Superior temporal gyrus (tissue), 1 donor: ENCODE measurements at regions not wholly inside any gene's neighbourhood (a gene's known extent, or its start where the extent isn't known, plus 50 kb on each side); places are given as distances from the start of the nearest gene placed in this dataset.
"Not testable (repeated sequence)": the region's sequence is repeated elsewhere in the genome, so short reads cannot be mapped to it uniquely, and the experiment has no call there.

Experiments used
- DNase-seq: peaks from one replicate; pipeline ENCODE4 v3.0.0-alpha.2; 2016; ENCODE audit errors: extremely low spot score

DNA sequence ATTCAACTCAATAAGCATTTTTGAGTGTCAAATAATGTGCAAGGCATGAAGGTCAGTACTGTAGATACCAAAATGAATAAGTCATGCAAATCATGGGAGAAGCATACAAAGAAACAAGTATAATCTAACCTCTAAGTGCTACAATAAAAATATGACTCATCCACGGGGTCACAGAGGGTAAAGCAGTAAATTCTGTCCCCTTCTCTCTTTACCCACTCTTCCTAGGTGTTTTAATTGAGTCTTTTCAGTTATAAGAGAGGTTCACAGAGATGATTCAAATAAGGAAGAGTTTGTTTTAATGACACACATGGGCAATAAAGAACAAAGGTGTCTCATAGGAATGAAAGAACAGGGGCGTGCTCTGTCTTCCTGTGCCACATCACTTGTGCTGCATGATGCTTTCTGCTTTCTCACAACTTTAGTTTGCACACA, 71.5 kb upstream of the DAAM1 start:
- DNase-seq, result no peak

DNA sequence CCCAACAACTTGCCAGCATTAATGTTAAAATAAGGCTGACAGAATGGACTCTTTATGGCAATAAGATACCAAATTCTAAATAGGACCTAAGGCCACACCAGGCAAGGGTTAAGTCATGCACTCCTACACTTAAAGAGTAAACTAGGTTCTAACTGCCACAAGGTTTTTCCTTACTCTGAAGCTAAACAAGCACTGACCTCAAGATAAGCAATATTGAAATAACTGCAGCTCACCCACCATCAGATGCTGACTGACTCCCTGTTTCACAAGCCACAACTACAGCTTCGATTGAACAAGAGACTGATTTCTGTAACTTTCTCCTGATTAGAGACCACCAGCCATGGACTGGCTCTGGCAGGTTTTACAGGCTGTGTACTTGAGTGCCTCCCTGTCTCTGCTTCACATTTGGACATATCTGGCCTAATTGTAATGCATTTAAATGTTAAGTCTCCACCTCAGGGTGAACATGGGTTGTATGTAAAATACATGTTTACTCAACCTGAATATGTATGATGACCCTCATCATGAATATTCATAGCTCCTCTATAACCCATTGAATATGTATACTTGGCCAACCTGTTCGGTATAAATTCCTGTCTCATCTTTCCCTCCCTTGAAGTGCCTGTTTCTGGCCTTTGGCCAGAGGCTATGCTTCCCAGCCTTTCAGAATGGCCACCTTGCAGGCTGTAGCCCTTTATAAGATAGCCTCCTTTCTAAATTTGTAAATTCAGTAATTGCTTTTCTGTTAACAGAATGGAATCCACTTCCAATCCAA, 70.5 kb upstream of the DAAM1 start:
- no peak for DNase-seq

DNA sequence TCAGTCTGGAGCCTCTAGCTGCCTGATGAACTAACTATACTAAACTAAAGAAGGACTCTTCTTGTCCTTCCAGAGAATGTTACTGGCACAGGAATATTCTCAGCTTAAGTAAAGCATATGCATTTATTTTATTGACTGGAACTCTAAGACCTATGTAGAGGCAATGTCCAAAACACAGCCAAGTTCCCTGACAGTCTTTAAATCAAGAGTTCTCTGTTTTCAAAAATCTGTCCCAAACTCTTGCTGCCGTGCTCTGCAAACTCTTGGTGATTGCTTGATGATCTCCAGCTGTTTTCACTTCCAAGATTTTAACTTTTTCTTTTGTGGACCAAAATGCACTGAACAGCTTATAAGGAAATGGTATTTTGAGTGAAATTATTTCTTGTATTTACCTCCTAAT, 67.5 kb upstream of the DAAM1 start:
- DNase-seq, result no peak

DNA sequence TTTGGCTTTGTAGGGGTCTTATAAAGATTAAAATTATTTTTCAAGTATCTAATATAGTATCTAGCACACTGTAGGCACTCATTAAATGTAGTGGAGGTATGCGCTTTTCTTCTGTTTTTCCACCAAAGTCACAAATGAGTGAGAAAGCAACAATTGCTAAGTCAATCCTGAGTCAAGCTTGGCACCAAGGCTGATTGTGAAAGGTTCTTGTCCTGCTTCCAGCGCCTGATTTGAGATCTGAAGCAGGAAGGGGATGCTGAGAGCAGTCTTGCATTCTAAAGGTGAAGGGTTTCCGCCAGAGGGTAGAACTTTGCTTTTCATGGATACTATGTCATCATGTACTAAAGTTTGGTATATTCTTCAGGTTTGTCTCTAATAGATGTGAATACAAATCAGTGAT, 64.9 kb upstream of the DAAM1 start:
- no peak for DNase-seq

DNA sequence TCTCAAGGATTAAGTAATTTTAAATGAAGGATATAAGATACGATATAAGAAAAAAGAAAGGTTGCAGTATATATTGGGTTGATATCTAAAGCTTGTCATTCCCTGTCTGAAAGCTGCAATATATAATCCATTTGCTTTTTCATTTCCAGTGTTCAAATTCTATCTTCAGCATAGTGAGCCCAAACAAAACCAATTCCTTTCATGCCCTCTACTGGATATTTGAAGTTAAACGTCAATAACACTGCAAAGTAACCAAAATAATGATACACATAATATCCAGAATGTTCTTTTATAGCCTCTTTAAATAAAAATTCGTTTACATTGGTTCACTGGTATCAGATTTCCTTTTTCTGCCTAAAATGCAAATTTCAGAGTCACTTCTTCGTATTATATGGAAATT, 64.5 kb upstream of the DAAM1 start:
- peak; percentile 67 for DNase-seq

DNA sequence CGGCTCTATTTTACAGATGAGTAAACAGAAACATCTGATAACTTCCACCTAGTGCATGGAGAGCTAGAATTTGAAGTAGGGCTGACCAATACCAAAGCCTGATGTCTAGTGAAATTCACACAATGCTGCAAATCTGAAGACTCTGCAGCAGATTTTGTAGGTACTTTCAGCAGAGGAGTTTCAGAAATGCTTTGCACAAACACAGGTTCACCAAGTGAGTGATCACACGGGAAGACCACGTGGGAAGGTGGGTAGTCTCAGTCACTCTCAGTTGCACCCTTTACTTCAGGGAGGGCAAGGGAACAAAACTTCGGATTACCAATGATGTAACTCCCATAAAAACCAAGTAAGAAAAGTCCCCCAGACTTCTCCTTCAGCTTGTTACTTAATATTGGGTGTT, 63.3 kb upstream of the DAAM1 start:
- no peak for DNase-seq

DNA sequence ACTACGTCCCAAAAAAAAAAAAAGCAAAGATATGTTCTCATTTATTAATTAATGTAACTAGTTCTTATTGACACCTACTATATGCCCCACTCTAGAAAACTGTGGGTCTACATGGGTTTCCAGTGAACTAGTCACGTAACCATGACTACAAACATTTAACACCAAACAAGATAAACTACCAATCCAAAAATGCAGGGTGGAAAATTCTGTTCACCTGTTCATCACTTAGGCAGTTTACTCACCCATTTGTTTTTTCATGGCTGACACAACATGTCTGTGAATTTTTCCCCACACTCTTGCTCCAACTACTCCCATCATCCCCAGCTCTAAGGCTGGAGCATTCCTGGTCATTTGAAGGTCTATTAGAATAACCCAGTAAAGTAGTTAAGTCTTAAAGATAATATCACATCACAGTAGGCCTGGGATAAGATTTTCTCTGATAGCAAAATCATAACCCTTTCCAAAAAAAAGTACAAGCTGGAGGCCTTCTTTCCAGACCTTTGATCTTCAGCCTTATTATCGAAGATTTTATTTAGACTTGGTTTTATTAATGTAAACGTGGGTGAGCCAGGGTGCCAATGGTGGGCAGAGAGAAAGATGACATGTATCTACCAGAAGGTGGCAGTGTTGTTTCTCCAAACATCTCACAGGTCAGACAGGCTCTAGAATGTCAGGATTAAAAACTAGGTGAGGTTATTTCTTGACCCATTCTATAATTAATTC, 61.6 kb upstream of the DAAM1 start:
- DNase-seq, result peak; percentile 85

DNA sequence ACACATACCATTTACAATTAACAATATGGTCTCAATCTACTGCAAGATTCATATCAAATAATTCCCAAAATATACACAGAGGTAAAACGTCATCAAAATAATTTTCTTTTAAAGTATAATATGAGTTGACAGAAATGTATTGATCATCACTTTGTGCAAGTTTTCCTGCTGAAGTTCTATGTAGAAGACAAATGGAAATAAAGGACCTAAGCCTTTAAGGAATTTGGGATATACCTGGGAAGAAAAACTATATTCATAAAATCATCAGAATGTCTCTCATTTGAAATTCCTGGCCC, 61.1 kb upstream of the DAAM1 start:
- DNase-seq, result no peak

DNA sequence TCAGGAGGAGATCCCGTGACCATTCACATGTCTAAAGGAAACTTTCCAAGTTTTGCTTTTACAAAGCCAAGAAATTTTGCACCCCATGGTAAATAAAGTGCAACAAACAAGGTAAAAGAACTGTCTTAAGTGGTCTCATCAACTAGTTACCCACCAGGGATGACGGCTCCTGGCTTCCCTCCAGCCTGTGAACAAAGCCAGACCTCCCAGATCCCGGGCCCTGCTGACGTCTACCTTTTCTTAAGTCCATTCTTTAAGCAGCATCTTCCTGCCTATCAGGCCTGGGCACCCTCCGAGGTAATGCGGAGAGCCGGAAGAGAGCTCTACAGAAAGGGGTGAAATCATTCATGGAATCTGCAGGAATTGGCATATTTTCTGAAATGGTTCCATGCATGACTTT, 58.0 kb upstream of the DAAM1 start:
- no peak for DNase-seq

DNA sequence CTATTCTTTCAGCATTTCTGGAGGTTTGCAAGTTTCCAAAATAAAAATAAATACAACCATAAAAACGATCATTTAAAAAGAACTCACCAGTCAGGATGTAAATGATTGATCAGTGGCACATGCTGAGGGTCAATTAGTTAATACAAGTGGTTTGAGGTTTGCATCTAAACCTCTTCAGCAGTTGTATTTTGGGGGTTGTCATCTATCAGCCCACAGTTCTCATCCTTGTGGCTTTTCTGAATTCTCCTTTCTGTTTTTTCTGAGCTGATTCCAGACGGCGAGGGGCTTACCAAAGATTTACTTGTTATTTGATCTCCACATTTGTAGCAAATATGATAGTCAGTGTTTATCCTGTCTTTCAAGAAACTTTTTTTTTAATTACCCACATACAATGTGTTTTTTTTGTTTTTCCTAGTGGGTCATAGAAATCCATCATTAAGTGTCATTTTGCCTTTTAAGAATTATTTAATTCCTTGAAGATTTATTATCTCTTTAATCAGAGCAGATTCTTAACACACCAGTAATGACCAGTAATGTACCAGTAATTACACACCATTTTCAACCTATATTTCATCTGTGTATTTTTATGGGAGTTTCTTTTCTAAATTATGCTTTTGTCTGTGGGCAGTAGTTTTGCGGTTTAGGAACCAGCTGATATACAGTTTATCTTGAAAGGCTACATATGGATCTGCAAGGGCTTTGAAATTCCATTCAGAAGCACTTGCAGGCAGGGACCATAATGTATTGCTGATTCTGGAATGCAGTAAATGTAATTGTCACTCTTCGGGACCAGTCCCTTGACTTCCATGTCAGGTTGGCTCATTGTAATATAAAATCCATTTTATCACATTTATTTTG, 56.3 kb upstream of the DAAM1 start:
- no peak for DNase-seq

DNA sequence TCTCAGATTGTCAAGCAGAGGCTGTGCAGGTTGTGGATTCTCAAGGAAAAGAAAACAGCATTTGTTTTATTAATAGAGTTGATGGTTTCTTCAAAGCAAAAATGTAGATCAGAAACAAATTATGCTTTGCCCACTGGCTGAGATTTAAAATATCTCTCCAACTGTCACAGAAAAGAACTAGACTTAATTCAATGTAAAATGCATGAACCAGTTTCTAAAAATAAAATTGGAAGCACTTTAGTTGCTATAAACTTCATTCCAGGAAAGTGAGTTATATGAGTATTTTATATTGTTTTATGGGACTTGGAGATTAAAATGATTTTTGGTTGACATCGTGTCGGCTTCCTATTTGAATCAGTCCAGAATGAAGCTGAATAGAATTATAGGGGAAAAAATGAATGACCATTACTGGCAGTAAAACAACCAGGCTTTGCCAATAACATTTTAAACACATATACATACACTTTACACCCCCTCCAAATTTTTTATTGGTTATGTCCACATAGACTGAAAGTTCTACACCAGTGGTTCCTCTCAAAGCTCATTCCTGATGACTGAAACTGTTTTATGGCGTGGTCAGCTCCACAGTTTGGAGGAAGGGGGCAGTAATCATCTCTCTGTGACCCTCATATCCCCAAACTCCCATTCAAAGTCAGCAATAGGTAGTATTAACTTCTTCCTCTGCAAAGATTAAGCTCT, 55.5 kb upstream of the DAAM1 start:
- no peak for DNase-seq

DNA sequence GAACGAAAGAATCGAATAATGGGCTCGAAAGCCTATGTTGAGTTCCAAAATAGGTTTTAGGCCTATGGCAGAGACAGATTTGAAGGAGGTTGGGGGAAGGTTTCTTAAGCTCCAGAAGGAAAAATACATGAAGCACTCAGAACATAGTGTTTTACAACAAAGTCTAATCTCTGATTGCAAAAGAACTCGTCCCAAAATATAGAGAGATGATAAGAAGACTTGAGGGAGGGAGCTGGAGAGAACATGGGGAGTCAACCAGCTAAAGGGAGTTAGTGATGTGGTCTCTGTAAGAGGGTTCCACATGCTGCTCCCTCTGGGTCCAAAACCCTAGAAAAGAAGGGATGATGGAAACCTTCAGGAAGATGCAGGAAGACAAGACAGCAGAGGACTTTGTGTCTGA, 54.8 kb upstream of the DAAM1 start:
- DNase-seq, result no peak

DNA sequence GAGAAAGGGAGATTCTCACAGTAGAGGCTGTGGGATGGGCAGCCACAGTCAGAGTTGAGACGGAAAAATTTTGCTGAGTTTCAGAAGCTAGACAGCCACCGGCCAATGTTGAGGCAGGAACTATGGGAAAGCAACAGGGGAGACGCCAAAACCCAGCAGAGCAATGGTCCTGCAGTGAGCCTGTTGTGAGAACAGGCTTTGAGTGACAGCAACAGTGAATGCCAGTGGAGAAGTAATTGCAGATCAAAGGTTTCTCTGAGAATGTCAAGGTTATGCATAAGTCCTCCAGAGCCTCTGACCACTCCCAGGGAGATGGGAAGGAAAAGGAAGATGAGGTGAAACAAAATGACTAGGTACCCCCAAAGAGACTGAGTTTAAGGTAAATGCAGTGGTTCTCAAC, 54.2 kb upstream of the DAAM1 start:
- DNase-seq, result no peak

DNA sequence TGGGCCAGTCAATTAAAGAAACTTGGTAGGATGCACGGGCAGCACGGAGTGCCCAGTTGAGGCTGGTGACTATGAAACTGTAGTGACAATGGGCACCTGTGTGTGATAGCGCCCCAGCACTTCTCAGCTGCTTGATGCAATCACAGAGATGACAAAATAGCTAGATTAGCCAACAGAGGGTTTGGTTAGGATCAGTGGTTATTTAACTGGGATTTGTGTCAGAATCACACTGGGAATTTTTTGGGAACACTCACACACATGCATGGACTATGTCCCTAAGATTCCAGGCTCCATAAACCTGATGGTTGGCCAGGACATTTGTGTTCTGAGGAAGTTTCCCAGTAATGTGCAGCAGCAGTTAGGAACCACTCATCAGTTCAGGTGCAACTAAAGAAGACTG, 51.2 kb upstream of the DAAM1 start:
- DNase-seq, result no peak

DNA sequence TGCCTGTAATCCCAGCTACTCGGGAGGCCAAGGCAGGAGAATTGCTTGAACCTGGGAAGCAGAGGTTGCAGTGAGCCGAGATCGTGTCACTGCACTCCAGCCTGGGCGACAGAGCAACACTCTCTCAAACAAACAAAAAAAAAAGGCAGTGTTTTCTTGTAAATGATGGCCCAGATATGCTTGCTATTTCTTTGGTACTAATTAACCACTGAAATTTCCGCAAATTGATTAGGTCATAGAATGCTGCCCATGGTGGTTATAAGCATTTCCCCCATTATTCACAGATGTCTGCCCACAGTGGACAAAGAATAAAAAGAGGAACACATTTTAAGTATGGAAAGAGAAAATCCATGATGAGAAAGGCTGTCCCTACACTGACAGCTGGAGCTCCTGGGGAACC, 49.9 kb upstream of the DAAM1 start:
- DNase-seq, result not testable (repeated sequence)
